ENCODE measurements at regions not wholly inside any gene's neighbourhood (a gene's known extent, or its start where the extent isn't known, plus 50 kb on each side); places are given as distances from the start of the nearest gene placed in this dataset.

- TF ChIP-seq TAF1 (IDR thresholded peaks at IDR 0.05; ENCODE audit: low read depth): no peak
- TF ChIP-seq RAD21 (IDR thresholded peaks at IDR 0.05; ENCODE audit: low read depth): no peak
- TF ChIP-seq TCF12 (IDR thresholded peaks at IDR 0.05; ENCODE audit: low read depth): no peak
- no peak for TF ChIP-seq FOXM1 (IDR thresholded peaks at IDR 0.05; ENCODE audit: borderline replicate concordance, low read depth)
- no peak for TF ChIP-seq TEAD4 (IDR thresholded peaks at IDR 0.05)
- no peak for TF ChIP-seq YY1 (IDR thresholded peaks at IDR 0.05; ENCODE audit: low read depth)
- no peak for TF ChIP-seq REST (IDR thresholded peaks at IDR 0.05; ENCODE audit: low read depth)
- no peak for TF ChIP-seq EP300 (IDR thresholded peaks at IDR 0.05; ENCODE audit: borderline replicate concordance)
- no peak for TF ChIP-seq MAX (IDR thresholded peaks at IDR 0.05)
- no peak for TF ChIP-seq NFIC (IDR thresholded peaks at IDR 0.05)
These were observed 919.3 kb downstream of the UQCRFS1 start for GRCh38 chr19:28293685-28294084.

GRCh38 chr19:28292822-28293500, 920.0 kb downstream of the UQCRFS1 start:
- TF ChIP-seq EP300 (IDR thresholded peaks at IDR 0.05; ENCODE audit: borderline replicate concordance): no peak
- TF ChIP-seq TCF12 (IDR thresholded peaks at IDR 0.05; ENCODE audit: low read depth): no peak
- no peak for TF ChIP-seq YY1 (IDR thresholded peaks at IDR 0.05; ENCODE audit: low read depth)
- no peak for TF ChIP-seq REST (IDR thresholded peaks at IDR 0.05; ENCODE audit: low read depth)
- TF ChIP-seq MAX (IDR thresholded peaks at IDR 0.05): no peak
- TF ChIP-seq TEAD4 (IDR thresholded peaks at IDR 0.05): no peak
- no peak for TF ChIP-seq USF1 (IDR thresholded peaks at IDR 0.05)
- TF ChIP-seq NFIC (IDR thresholded peaks at IDR 0.05): no peak
- no peak for TF ChIP-seq TAF1 (IDR thresholded peaks at IDR 0.05; ENCODE audit: low read depth)
- no peak for TF ChIP-seq RAD21 (IDR thresholded peaks at IDR 0.05; ENCODE audit: low read depth)
- TF ChIP-seq CREB1 (IDR thresholded peaks at IDR 0.05; ENCODE audit: low read depth): no peak
- no peak for TF ChIP-seq EGR1 (IDR thresholded peaks at IDR 0.05)

- TF ChIP-seq USF1 (IDR thresholded peaks at IDR 0.05) (no peak), EGR1 (IDR thresholded peaks at IDR 0.05) (no peak), ZBTB7A (IDR thresholded peaks at IDR 0.05; ENCODE audit: low read depth) (no peak), YY1 (IDR thresholded peaks at IDR 0.05; ENCODE audit: low read depth) (no peak), CEBPB (IDR thresholded peaks at IDR 0.05) (no peak), NFIC (IDR thresholded peaks at IDR 0.05) (no peak), CREB1 (IDR thresholded peaks at IDR 0.05; ENCODE audit: low read depth) (no peak), FOXM1 (IDR thresholded peaks at IDR 0.05; ENCODE audit: borderline replicate concordance, low read depth) (no peak), EP300 (IDR thresholded peaks at IDR 0.05; ENCODE audit: borderline replicate concordance) (no peak), TEAD4 (IDR thresholded peaks at IDR 0.05) (no peak), MAX (IDR thresholded peaks at IDR 0.05) (no peak; the same call in 1 of the 2 replicates), RAD21 (IDR thresholded peaks at IDR 0.05; ENCODE audit: low read depth) (no peak), TAF1 (IDR thresholded peaks at IDR 0.05; ENCODE audit: low read depth) (no peak), TCF12 (IDR thresholded peaks at IDR 0.05; ENCODE audit: low read depth) (no peak), REST (IDR thresholded peaks at IDR 0.05; ENCODE audit: low read depth) (no peak)
These were observed 921.1 kb downstream of the UQCRFS1 start for GRCh38 chr19:28291874-28292273.

Measured in Ishikawa (cell line).